ENCODE measurements at regions not wholly inside any gene's neighbourhood (a gene's known extent, or its start where the extent isn't known, plus 50 kb on each side); places are given as distances from the start of the nearest gene placed in this dataset.

GRCh38 chr2:74768401-74768914 lies 65.5 kb upstream of the HK2 start (continued):
- TF ChIP-seq, protein P1, sequence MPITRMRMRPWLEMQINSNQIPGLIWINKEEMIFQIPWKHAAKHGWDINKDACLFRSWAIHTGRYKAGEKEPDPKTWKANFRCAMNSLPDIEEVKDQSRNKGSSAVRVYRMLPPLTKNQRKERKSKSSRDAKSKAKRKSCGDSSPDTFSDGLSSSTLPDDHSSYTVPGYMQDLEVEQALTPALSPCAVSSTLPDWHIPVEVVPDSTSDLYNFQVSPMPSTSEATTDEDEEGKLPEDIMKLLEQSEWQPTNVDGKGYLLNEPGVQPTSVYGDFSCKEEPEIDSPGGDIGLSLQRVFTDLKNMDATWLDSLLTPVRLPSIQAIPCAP (CRISPR knock-in tag; IDR thresholded peaks at IDR 0.05): no peak
- TF ChIP-seq ARID4B (CRISPR knock-in tag; IDR thresholded peaks at IDR 0.05; ENCODE audit: borderline replicate concordance): no peak
- TF ChIP-seq ZNF423 (CRISPR knock-in tag; IDR thresholded peaks at IDR 0.05): no peak
- TF ChIP-seq USF1 (CRISPR knock-in tag; IDR thresholded peaks at IDR 0.05): no peak
- TF ChIP-seq ZNF219 (CRISPR knock-in tag; IDR thresholded peaks at IDR 0.05; ENCODE audit: borderline replicate concordance): no peak
- TF ChIP-seq CDX4 (CRISPR knock-in tag; IDR thresholded peaks at IDR 0.05; ENCODE audit: borderline replicate concordance): no peak
- no peak for TF ChIP-seq AR (CRISPR knock-in tag; IDR thresholded peaks at IDR 0.05)

GRCh38 chr2:74772046-74772445 lies 61.9 kb upstream of the HK2 start:
- no peak for ATAC-seq
- CTCF ChIA-PET: no interaction called here
- no peak overlapping the region for H3K4me3 Mint-ChIP-seq

More at GRCh38 chr2:74772046-74772445, 61.9 kb upstream of the HK2 start:
- H3K4me1 Mint-ChIP-seq: peaks cover 2% of the 10 kb centered on the region
- no peaks in the 10 kb centered on the region for H3K36me3 Mint-ChIP-seq
- no peak overlapping the region for H3K27ac Mint-ChIP-seq
- POLR2A ChIA-PET: no interaction called here
- no peak for DNase-seq (ENCODE audit: low spot score)
- no peaks in the 10 kb centered on the region; the same call in 1 of the 2 replicates for H3K27me3 Mint-ChIP-seq (ENCODE audit: low read depth)
- TF ChIP-seq SP1 (CRISPR knock-in tag; conservative IDR thresholded peaks at IDR 0.05) (no peak), NFE2L1 (CRISPR knock-in tag; IDR thresholded peaks at IDR 0.05) (no peak), SMAD4 (CRISPR knock-in tag; IDR thresholded peaks at IDR 0.05) (no peak), NR3C1 (CRISPR knock-in tag; conservative IDR thresholded peaks at IDR 0.05; ENCODE audit: low read depth) (no peak), CREM (CRISPR knock-in tag; IDR thresholded peaks at IDR 0.05) (no peak), ETV6 (CRISPR knock-in tag; IDR thresholded peaks at IDR 0.05) (no peak), FOXK1 (CRISPR knock-in tag; IDR thresholded peaks at IDR 0.05) (no peak), E2F5 (CRISPR knock-in tag; IDR thresholded peaks at IDR 0.05) (no peak)
- TF ChIP-seq, protein P2, sequence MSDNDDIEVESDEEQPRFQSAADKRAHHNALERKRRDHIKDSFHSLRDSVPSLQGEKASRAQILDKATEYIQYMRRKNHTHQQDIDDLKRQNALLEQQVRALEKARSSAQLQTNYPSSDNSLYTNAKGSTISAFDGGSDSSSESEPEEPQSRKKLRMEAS (CRISPR knock-in tag; IDR thresholded peaks at IDR 0.05): no peak
- TF ChIP-seq, protein P3, sequence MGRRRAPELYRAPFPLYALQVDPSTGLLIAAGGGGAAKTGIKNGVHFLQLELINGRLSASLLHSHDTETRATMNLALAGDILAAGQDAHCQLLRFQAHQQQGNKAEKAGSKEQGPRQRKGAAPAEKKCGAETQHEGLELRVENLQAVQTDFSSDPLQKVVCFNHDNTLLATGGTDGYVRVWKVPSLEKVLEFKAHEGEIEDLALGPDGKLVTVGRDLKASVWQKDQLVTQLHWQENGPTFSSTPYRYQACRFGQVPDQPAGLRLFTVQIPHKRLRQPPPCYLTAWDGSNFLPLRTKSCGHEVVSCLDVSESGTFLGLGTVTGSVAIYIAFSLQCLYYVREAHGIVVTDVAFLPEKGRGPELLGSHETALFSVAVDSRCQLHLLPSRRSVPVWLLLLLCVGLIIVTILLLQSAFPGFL (CRISPR knock-in tag; IDR thresholded peaks at IDR 0.05; ENCODE audit: borderline replicate concordance): no peak
- TF ChIP-seq, protein P4, sequence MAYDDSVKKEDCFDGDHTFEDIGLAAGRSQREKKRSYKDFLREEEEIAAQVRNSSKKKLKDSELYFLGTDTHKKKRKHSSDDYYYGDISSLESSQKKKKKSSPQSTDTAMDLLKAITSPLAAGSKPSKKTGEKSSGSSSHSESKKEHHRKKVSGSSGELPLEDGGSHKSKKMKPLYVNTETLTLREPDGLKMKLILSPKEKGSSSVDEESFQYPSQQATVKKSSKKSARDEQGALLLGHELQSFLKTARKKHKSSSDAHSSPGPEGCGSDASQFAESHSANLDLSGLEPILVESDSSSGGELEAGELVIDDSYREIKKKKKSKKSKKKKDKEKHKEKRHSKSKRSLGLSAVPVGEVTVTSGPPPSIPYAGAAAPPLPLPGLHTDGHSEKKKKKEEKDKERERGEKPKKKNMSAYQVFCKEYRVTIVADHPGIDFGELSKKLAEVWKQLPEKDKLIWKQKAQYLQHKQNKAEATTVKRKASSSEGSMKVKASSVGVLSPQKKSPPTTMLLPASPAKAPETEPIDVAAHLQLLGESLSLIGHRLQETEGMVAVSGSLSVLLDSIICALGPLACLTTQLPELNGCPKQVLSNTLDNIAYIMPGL (CRISPR knock-in tag; IDR thresholded peaks at IDR 0.05): no peak
- H3K9me3 Mint-ChIP-seq: no peaks in the 10 kb centered on the region
